Activated CD4-positive, alpha-beta T cell treated with anti-CD3 and anti-CD28 coated beads, Interleukin-2, amount 10 ng/mL, durations not matched to agents 7 days and 5 days (primary cell): ENCODE measurements at regions not wholly inside any gene's neighbourhood (a gene's known extent, or its start where the extent isn't known, plus 50 kb on each side); places are given as distances from the start of the nearest gene placed in this dataset.

ENCODE experiments used
- CTCF ChIA-PET: fragments of 350-600 bp; sonication (Branson Sonifier 250); formaldehyde crosslinking; loops from one replicate; lab custom pipeline; 2021; ENCODE audit warnings: antibody characterized with exemption; lab: Charles Lee
- POLR2A ChIA-PET: fragments of 350-600 bp; sonication (Branson Sonifier 250); formaldehyde crosslinking; loops from one replicate; lab custom pipeline; 2021; ENCODE audit warnings: antibody characterized with exemption; lab: Charles Lee
- DNase-seq: peaks from one replicate; pipeline ENCODE4 v3.0.0-alpha.2; 2020
- H3K27ac Mint-ChIP-seq: one replicate; pipeline ENCODE4 v1.8.0; 2021; ENCODE audit warnings: mild to moderate bottlenecking, moderate library complexity, mixed read lengths
- H3K27me3 Mint-ChIP-seq: one replicate; pipeline ENCODE4 v1.8.0; 2021; ENCODE audit warnings: mixed read lengths
- H3K36me3 Mint-ChIP-seq: one replicate; pipeline ENCODE4 v1.8.0; 2021; ENCODE audit warnings: low read depth, mixed read lengths
- H3K4me1 Mint-ChIP-seq: one replicate; pipeline ENCODE4 v1.8.0; 2021; ENCODE audit warnings: mixed read lengths
- H3K4me3 Mint-ChIP-seq: one replicate; pipeline ENCODE4 v1.8.0; 2021; ENCODE audit warnings: mild to moderate bottlenecking, moderate library complexity, mixed read lengths
- H3K9me3 Mint-ChIP-seq: one replicate; pipeline ENCODE4 v1.8.0; 2021; ENCODE audit warnings: mixed read lengths

DNA sequence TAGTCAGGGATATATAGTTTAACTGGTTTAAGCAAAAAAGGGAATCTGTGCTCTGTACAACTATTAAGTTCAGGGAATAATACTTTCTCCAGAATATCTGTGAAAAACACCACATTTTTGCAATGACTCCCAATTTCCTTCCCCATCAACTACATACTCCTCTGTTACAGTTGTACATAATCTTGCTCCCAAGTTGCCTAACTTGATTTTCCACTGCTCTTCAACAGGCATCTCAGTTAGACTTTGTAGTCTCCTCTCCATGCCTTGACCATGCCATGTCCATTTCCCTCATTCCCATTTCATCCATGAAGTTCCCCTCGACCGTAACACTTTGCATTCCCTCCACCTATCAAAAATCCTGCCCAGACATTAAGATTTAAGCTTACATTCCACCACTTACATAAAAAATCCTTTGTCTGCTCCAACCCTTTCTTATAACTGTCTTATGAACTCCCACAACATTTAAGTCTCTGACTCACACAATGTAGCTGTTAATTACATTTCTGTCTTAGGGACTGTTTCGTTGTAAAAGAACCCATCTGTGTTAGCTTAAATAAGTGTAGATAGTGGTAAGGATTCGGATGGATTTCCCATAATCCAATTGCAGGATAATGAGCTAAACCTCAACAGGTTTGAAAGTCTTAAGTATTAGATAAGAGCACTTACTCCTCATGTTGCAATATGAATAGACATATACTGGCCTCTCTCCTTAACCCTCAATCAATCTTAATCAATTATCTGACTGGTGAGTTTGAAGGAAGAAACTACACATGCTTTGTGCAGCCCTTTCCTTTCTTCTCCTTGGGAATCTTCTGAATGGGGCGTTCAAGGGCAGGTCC lies 156.5 kb downstream of the PAWR start:
- Mint-ChIP-seq H3K36me3 (no peaks in the 10 kb centered on the region), H3K4me3 (no peak overlapping the region), H3K4me1 (no peaks in the 10 kb centered on the region), H3K9me3 (no peaks in the 10 kb centered on the region), H3K27me3 (no peaks in the 10 kb centered on the region), H3K27ac (no peak overlapping the region)
- ChIA-PET POLR2A (no interaction called here), CTCF (interaction anchor here (0.6 kb wide), 2 partner anchors 127 to 258 kb away, joined by 3 read pairs; no protein-coding TSS in a partner anchor)
- DNase-seq: no peak

DNA sequence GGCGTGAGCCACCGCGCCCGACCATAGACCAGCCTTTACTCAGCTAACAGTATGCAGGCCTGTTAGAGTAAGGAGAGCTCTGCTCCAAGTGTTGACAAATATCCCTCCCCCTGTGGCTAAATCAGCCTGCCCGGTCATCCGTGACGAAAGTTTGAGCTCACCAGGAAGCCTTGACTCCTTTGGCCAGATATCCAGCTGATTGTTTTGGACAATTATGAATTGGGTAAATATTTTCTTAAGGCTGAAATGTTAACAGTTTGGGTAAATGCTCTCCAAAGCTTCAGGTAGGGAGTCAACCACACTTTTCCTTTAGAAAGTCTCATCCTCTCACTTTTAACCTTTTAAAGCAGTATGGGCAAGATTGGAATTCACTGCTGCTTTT lies 157.9 kb downstream of the PAWR start:
- Mint-ChIP-seq H3K9me3 (no peaks in the 10 kb centered on the region), H3K4me1 (no peaks in the 10 kb centered on the region), H3K27ac (no peak overlapping the region), H3K36me3 (no peaks in the 10 kb centered on the region), H3K27me3 (no peaks in the 10 kb centered on the region), H3K4me3 (no peak overlapping the region)
- ChIA-PET CTCF (no interaction called here), POLR2A (no interaction called here)
- no peak for DNase-seq

DNA sequence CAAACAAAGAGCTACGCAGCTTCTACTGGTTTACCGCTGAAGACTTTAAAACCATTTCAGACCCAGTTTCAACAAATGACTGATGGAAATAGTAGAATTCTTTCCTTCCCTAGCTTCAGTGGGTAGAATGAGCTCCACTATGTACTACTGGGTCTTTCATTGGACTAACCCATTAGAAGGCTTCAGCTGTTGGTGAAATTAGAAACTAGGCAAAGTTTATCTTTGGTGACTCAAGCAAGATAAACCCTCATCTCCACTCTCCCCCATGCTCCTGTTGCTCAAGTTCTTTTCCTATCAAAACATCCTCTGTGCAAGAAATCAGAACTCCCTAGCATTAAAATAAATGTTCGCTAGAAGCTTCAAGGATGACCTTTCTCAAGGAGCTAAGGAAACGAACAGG lies 159.2 kb downstream of the PAWR start:
- Mint-ChIP-seq H3K27ac (no peak overlapping the region), H3K4me3 (no peak overlapping the region), H3K4me1 (no peaks in the 10 kb centered on the region), H3K36me3 (no peaks in the 10 kb centered on the region), H3K27me3 (no peaks in the 10 kb centered on the region), H3K9me3 (no peaks in the 10 kb centered on the region)
- ChIA-PET POLR2A (interaction anchor here (0.6 kb wide), 1 partner anchor 40 kb away, joined by 3 read pairs; no protein-coding TSS in a partner anchor), CTCF (no interaction called here)
- no peak for DNase-seq

DNA sequence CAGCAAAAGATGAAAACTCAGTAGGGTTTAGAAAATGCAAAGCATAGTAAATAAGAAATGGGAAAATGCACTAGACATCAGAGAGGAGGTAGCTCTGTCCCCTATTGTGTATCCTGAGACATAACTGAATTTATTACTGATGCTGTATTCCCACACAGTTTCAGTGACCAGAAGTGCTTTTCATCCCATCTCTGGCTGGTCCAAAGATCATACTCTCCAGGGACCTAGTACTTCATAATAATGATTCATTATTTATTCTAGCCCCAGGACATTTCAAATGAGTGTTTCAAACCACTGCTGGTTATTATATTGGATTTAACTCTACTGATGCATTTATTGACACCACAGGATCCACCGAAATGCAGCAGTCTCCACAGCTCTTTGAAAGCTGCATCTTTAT lies 163.3 kb downstream of the PAWR start:
- ChIA-PET CTCF (no interaction called here), POLR2A (no interaction called here)
- Mint-ChIP-seq H3K4me1 (no peaks in the 10 kb centered on the region), H3K27me3 (no peaks in the 10 kb centered on the region), H3K36me3 (no peaks in the 10 kb centered on the region), H3K9me3 (no peaks in the 10 kb centered on the region), H3K4me3 (no peak overlapping the region), H3K27ac (no peak overlapping the region)
- no peak for DNase-seq

DNA sequence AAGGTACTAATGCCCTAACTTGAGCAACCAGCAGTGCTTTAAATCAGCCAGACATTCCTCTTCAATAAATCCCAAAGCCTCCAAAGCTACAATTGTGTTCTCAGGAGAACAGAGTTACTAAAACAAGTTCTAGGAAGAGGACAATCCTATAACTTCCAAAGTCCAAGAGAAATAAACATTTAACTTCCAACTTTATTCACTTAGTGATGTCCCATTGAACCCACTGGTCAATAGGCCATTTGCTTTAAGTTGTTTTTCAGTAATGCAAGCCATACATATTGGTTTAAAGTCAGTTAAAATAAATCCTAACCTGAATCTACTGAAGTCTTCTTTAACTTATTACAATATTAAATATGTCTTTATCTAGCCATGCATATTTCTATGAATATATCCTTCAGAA lies 165.4 kb downstream of the PAWR start:
- no peak overlapping the region for H3K4me3 Mint-ChIP-seq
- H3K36me3 Mint-ChIP-seq: no peaks in the 10 kb centered on the region
- CTCF ChIA-PET: no interaction called here
- H3K27me3 Mint-ChIP-seq: no peaks in the 10 kb centered on the region
- no peaks in the 10 kb centered on the region for H3K4me1 Mint-ChIP-seq
- H3K9me3 Mint-ChIP-seq: no peaks in the 10 kb centered on the region
- no peak for DNase-seq
- POLR2A ChIA-PET: no interaction called here
- H3K27ac Mint-ChIP-seq: no peak overlapping the region

DNA sequence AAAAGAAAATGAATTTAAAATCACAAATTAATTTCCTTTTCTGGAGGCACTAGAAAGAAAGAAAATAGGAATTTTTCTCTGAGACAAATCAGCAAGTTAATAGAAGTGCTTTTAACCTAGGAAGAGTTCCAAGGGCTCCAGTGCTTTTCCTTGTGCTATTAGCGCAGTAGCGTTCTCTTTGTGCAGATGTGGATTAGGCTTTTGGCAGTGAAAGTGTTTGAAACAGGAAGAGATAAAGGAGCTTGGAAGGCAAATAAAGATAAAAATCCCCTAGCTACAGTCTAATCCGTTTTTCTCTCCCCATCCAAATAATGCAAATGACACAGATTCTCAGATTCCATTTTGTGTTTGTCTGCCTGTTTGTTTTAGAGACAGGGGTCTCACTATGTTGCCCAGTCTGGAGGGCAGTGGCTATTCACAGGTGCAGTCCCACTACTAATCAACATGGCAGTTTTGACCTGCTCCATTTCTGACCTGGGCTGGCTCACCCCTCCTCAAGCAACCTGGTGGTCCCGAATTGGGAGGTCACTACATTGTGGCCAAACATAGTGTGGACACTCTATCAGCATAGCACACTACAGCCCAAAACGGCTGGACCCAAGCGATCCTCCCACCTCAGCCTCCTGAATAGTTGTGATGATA lies 166.1 kb downstream of the PAWR start:
- H3K4me3 Mint-ChIP-seq: no peak overlapping the region
- no peaks in the 10 kb centered on the region for H3K27me3 Mint-ChIP-seq
- ChIA-PET CTCF (no interaction called here), POLR2A (no interaction called here)
- no peaks in the 10 kb centered on the region for H3K36me3 Mint-ChIP-seq
- no peak for DNase-seq
- H3K9me3 Mint-ChIP-seq: no peaks in the 10 kb centered on the region
- no peaks in the 10 kb centered on the region for H3K4me1 Mint-ChIP-seq
- H3K27ac Mint-ChIP-seq: no peak overlapping the region

DNA sequence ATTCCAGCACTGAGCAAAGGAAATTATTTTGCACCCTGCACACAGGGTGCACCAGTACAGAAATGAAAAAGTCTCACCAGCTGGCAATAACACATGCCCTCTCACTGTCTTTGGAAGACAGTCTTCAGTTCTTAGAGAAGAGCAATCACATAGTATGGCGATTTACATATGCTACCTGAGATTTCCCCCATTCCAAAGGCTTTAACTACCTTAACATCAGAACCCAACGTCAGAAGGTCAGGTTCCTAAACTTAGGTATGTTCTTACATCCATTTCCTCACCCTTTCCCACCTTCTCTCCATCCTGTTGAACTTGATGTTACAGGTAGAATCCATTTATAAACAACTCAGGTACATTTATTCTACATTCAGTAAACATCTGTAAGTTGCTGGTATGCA lies 167.8 kb downstream of the PAWR start:
- POLR2A ChIA-PET: no interaction called here
- no peak overlapping the region for H3K27ac Mint-ChIP-seq
- H3K27me3 Mint-ChIP-seq: no peaks in the 10 kb centered on the region
- CTCF ChIA-PET: no interaction called here
- H3K4me1 Mint-ChIP-seq: no peaks in the 10 kb centered on the region
- DNase-seq: no peak
- no peak overlapping the region for H3K4me3 Mint-ChIP-seq
- H3K36me3 Mint-ChIP-seq: no peaks in the 10 kb centered on the region
- no peaks in the 10 kb centered on the region for H3K9me3 Mint-ChIP-seq

DNA sequence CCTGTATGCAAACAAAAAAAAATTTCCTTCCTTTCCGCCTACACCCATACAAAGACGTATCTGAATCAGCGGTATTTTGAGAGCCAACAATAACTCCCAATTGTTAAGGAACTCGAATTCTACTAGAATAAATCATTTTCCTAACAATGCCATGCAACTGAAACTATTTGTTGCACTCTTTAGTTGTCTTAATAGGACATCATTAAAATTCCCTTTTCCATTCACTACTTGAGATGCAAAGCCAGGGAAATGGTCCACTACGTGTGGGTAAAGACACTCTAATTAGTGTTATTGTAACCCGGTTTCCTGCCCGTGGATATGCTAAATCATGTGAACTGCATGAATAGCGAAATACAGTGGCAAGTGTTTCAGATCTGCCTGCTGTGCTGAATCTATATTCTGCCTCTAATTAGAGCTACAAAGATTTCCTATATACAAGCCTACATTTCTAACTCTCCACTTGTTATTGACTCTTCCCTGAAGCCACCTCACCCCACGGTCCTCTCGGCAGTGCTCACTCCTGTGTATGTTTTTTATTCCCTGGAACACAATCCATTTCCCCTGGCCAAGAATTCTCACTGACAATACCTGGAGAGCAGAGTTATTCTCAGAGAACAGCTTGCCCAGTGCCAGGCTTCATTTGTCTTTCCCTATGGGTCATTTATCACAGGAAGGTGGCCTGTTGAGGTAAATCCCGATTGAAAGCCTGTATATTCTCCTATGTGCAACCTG lies 168.3 kb downstream of the PAWR start:
- Mint-ChIP-seq H3K4me1 (no peaks in the 10 kb centered on the region), H3K36me3 (no peaks in the 10 kb centered on the region), H3K9me3 (no peaks in the 10 kb centered on the region), H3K27me3 (no peaks in the 10 kb centered on the region), H3K27ac (no peak overlapping the region), H3K4me3 (no peak overlapping the region)
- POLR2A ChIA-PET: no interaction called here
- DNase-seq: no peak
- CTCF ChIA-PET: no interaction called here

DNA sequence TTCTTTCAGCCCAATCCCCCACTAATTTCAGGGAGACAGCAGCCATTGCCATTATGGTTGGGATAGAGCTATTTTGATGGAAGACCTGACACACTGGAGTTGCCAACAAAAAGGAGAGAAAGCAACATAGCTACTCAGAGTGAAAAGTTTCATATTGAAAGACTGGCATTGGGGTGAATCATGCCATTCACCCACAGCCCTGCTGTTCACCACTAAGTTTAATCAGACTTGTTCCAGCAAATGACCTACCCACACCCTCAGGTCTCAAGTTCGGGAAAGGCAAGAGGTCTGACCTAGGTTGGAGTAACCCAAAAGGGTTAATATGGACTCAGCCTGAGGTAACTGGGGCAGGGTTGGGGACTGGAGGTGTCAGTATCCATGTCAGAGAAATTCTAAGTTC lies 169.2 kb downstream of the PAWR start:
- POLR2A ChIA-PET: no interaction called here
- Mint-ChIP-seq H3K36me3 (no peaks in the 10 kb centered on the region), H3K4me1 (no peaks in the 10 kb centered on the region), H3K27me3 (no peaks in the 10 kb centered on the region), H3K9me3 (no peaks in the 10 kb centered on the region), H3K27ac (no peak overlapping the region), H3K4me3 (no peak overlapping the region)
- CTCF ChIA-PET: no interaction called here
- DNase-seq: no peak

DNA sequence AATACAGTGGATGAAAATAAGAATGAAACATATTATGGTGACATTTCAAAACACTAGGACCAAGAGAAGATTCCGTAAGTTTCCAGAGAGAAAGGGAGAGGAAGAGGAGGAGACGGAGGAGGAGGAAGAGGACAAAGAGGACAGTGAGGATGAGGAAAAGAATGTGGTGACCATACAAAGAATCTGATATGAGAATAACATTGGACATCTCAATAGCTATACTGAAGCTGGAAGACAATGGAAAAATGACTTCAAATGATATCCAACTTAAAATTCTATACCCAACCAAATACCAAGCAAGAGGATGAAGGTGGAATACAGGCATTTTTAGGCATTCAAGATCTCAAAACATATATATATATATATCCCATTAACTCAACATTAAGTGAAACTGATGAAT lies 173.4 kb downstream of the PAWR start:
- Mint-ChIP-seq H3K9me3 (no peaks in the 10 kb centered on the region), H3K27ac (no peak overlapping the region), H3K36me3 (no peaks in the 10 kb centered on the region), H3K4me3 (no peak overlapping the region), H3K27me3 (no peaks in the 10 kb centered on the region), H3K4me1 (no peaks in the 10 kb centered on the region)
- ChIA-PET POLR2A (no interaction called here), CTCF (no interaction called here)
- no peak for DNase-seq

DNA sequence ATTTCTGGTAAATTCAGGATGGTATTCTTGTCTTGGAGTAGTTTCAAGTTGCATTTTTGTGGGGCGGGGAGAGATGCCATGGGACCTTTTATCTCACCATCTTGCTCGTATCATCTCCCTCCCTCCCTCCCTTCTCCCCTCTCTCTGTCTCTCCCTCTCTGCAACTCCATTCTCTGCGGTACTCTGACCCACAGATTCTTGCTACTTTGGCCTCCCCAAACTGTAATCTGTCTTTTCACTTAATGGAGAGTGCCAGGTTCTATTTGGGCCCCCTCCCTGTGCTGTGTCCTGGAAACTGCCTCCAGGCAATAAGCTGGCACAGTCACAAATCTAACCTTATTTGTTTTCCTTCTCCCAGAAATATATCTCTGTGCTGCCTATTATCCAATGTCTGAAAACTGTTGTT lies 175.2 kb downstream of the PAWR start:
- ChIA-PET CTCF (no interaction called here), POLR2A (no interaction called here)
- H3K36me3 Mint-ChIP-seq: no peaks in the 10 kb centered on the region
- H3K4me3 Mint-ChIP-seq: no peak overlapping the region
- no peaks in the 10 kb centered on the region for H3K4me1 Mint-ChIP-seq
- no peak overlapping the region for H3K27ac Mint-ChIP-seq
- H3K9me3 Mint-ChIP-seq: no peaks in the 10 kb centered on the region
- no peak for DNase-seq
- no peaks in the 10 kb centered on the region for H3K27me3 Mint-ChIP-seq

DNA sequence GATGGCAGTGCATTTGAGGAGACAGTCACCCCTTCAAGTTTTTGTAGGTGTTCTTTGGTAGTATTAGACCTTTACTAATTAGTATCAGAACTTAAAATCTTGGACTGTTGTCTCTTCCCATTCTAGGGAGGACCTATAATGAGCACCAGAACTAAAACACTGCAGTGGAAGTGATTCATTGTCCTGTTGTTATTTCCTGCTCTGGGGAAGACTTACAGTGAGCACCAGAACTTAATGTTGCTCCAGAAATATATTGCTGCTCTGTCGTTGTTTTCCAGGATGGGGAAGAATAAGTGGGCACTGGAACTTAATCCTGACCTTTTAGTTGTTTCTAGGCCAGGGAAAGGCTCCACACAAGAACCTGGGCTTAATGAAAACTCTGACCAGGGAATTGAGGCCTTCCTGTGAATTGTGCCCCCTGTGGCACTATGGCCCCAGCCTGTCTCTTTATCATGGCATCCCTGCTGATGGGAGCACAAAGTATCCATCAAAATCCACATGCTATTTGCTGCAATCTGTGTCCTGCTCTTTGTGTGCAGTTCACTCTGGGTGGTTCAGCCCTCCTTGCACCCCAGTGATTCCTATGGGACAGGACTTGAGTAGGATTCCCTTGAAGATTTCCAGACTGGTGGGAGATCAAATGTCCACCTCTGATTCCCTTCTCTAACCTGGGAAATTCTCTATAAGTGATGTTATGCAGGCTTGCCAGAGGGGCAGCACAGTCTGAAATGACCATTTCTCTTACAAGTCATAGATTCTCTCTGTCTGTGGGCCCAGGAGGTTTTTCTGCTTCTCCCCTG lies 175.8 kb downstream of the PAWR start:
- ChIA-PET CTCF (no interaction called here), POLR2A (no interaction called here)
- Mint-ChIP-seq H3K27ac (no peak overlapping the region), H3K4me3 (no peak overlapping the region), H3K36me3 (no peaks in the 10 kb centered on the region), H3K27me3 (no peaks in the 10 kb centered on the region), H3K4me1 (no peaks in the 10 kb centered on the region), H3K9me3 (no peaks in the 10 kb centered on the region)
- no peak for DNase-seq

DNA sequence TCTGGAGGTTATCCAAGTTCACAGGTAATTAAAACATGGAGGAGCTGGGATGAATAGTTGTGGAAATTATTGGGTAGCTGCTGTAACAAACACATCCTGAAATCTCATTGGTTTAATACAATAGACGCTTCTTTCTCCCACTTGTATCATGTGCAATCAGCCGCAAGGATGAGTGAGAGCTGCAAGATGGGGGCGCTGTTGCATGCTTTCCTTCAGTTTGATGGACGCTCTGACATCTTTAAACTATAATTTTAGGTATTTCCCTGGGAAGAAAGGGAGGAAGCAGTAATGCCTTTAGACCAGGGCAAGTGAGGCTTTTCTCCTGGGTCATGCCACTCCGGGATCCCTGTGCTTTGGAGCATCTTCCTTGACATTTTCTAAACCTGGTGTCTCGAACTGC lies 178.7 kb downstream of the PAWR start:
- ChIA-PET CTCF (no interaction called here), POLR2A (no interaction called here)
- Mint-ChIP-seq H3K4me1 (no peaks in the 10 kb centered on the region), H3K27me3 (no peaks in the 10 kb centered on the region), H3K9me3 (no peaks in the 10 kb centered on the region), H3K4me3 (no peak overlapping the region), H3K36me3 (no peaks in the 10 kb centered on the region), H3K27ac (no peak overlapping the region)
- no peak for DNase-seq
